Effector memory CD4-positive, alpha-beta T cell (primary cell): ENCODE measurements at regions not wholly inside any gene's neighbourhood (a gene's known extent, or its start where the extent isn't known, plus 50 kb on each side); places are given as distances from the start of the nearest gene placed in this dataset.

Experiments used
- DNase-seq, 3 donors: peaks; one replicate each; pipeline ENCODE4 v3.0.0-alpha.2; 2020
- H3K27ac ChIP-seq: 2 replicates; pipeline ENCODE4 v1.7.0; 2013; ENCODE audit warnings: mild to moderate bottlenecking, low read length, moderate library complexity; ENCODE audit not compliant: insufficient read depth, poor library complexity, severe bottlenecking
- H3K27me3 ChIP-seq: replicated peaks from 2 replicates; pipeline ENCODE4 v1.7.0; 2013; ENCODE audit warnings: mild to moderate bottlenecking, low read length; ENCODE audit not compliant: insufficient read depth, control insufficient read depth, poor library complexity, severe bottlenecking
- H3K36me3 ChIP-seq: 2 replicates; pipeline ENCODE4 v1.7.0; 2013; ENCODE audit warnings: mild to moderate bottlenecking, low read length, moderate library complexity; ENCODE audit not compliant: control insufficient read depth, insufficient read depth
- H3K4me1 ChIP-seq: 2 replicates; pipeline ENCODE4 v1.7.0; 2013; ENCODE audit warnings: low read length, mild to moderate bottlenecking; ENCODE audit not compliant: control insufficient read depth, insufficient read depth, poor library complexity, severe bottlenecking
- H3K4me3 ChIP-seq: 2 replicates; pipeline ENCODE4 v1.7.0; 2013; ENCODE audit warnings: low read length, low read depth, mild to moderate bottlenecking; ENCODE audit not compliant: insufficient read depth, poor library complexity, severe bottlenecking
- H3K9me3 ChIP-seq: 2 replicates; pipeline ENCODE4 v1.7.0; 2013; ENCODE audit warnings: mild to moderate bottlenecking, low read length, moderate library complexity; ENCODE audit not compliant: control insufficient read depth

DNA sequence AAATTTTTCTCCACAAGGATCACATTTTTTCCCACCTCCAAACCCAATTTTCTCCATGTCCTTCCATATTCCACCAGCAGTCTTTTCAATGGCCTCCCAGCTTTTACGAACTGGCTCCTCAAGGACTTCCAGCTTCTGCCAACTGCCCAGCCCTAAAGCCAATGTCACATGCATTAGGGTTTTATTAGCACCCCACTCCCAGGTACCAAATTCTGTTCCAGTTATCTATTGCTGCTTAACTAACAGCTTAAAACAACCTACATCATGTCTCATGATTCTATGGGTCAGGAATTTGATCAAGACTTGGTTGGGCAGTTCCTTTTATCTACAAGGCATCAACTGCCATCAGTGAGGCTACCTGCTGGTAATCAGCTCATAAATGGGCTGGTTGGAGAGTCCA lies 151.3 kb downstream of the SPTSSA start:
- H3K36me3 ChIP-seq: no peaks in the 10 kb centered on the region
- no peak overlapping the region for H3K27ac ChIP-seq
- no peaks in the 10 kb centered on the region for H3K9me3 ChIP-seq
- DNase-seq: no peak
- no peaks in the 10 kb centered on the region for H3K4me1 ChIP-seq
- no peak overlapping the region for H3K4me3 ChIP-seq
- H3K27me3 ChIP-seq: no peaks in the 10 kb centered on the region

DNA sequence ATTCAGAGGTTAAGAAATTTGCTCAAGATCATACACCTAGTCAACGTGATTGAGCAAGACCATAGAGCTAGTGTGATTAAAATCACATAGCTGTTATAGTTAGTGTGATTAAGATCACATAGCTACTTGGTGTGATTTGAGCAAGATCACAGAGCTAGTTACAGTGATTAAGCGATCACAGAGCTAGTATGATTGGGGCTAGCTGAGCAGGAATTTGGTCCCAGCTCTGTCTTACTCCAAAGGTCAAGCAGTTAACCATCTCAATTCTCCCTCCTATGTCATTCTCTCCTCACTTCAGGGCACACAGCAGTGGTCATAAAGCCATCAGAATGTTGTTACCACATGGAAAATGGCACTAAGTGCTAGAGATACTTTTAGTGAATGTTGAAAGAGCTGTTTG lies 158.2 kb downstream of the SPTSSA start:
- H3K9me3 ChIP-seq: no peaks in the 10 kb centered on the region
- DNase-seq: no peak
- no peaks in the 10 kb centered on the region for H3K27me3 ChIP-seq
- no peak overlapping the region for H3K4me3 ChIP-seq
- no peaks in the 10 kb centered on the region for H3K4me1 ChIP-seq
- no peak overlapping the region for H3K27ac ChIP-seq
- H3K36me3 ChIP-seq: no peaks in the 10 kb centered on the region

DNA sequence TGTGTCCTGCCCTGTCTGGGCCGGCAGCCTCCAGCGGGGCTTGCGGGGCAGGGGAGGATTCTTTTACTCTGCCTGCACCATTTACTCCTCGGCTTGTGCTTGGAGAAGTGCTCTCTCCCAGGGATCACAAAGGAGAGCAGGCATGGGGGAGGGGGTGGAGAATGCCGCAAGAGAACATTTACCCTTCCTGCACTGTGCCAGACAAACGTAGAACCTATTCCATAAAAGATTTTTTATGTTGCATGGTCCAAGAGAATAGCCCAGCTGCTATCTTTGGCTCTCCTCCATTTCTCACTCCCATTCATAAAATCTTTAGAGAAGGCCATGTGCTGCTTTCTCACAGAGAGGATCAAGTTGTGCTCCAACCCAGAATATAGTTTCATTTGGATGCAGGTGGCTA lies 159.4 kb downstream of the SPTSSA start:
- H3K27ac ChIP-seq: no peak overlapping the region
- no peaks in the 10 kb centered on the region for H3K4me1 ChIP-seq
- no peaks in the 10 kb centered on the region for H3K9me3 ChIP-seq
- no peak overlapping the region for H3K4me3 ChIP-seq
- no peaks in the 10 kb centered on the region for H3K36me3 ChIP-seq
- no peaks in the 10 kb centered on the region for H3K27me3 ChIP-seq
- no peak for DNase-seq

DNA sequence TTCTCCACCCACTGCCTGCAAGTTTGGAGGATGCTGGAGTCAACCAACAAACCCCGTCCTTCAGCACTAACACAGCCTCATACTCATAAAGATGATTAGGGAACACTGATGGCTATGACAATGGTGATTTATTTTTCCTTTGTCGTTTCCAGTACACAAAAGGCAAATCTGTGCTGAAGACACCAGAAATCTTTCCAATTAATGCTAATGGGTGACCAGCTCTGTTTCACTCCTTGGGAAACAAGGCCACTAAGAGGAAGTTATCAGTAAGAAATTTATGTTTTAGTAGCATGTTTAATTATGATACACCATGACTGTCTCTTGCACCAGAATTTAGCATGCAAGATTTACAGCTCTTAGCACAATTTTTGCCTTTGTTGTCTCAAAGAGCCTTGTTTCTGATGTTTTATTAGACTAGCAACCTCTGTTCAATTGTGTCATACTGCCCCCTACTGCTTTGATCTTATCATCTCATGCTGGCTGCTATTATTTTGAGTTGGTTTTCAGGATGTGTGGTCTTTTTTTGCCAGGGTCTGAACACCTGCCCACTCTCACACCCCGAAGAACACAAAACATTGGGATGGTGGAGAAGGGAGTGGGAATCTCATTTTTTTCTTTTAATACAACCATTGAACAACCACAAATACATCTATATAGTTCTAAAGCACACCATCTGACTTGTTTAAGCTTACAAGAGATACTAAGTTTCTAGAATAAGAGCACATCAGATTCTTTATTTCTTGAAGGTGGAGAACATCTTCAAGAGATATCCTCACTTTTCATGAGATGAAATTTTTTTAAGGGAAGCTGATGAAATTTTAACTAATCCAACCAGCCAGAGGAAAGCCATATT lies 160.9 kb downstream of the SPTSSA start:
- Histone ChIP-seq H3K4me1 (no peaks in the 10 kb centered on the region), H3K27me3 (no peaks in the 10 kb centered on the region), H3K27ac (no peak overlapping the region), H3K9me3 (no peaks in the 10 kb centered on the region), H3K4me3 (no peak overlapping the region), H3K36me3 (no peaks in the 10 kb centered on the region)
- DNase-seq: no peak

DNA sequence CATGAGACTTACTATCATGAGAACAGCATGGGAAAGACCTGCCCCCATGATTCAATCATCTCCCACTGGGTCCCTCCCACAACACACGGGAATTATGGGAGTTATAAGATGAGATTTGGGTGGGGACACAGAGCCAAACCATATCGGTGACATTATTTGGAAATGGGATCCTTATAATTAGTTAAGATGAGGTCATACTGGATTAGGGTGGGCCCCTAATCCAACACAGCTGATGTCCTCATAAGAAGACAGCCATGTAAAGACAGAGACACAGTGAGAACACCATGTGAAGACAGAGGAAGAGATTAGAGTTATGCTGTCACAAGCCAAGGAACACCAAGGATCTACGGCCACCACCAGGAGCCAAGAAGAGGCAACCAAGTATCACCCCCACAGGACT lies 161.7 kb downstream of the SPTSSA start:
- Histone ChIP-seq H3K4me1 (no peaks in the 10 kb centered on the region), H3K4me3 (no peak overlapping the region), H3K27me3 (no peaks in the 10 kb centered on the region), H3K27ac (no peak overlapping the region), H3K36me3 (no peaks in the 10 kb centered on the region), H3K9me3 (no peaks in the 10 kb centered on the region)
- no peak for DNase-seq

DNA sequence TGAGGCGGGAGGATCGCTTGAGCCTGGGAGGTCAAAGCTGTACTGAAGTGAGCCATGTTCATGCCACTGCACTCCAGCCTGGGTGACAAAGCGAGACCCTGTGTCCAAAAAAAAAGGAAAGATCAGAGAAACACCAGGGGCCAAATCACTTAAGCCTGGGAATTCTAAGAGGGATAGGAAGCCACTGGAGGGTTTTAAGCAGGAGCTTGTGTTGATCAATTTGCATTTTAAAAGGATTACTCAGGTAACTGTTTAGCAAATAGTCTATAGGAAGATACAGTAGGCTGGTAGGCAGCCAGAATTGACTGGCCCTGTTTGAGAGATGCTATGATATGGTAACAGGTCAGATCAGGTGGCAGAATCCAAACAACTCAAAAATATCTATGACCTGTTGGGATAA lies 162.7 kb downstream of the SPTSSA start:
- Histone ChIP-seq H3K27ac (no peak overlapping the region), H3K9me3 (no peaks in the 10 kb centered on the region), H3K4me3 (no peak overlapping the region), H3K36me3 (no peaks in the 10 kb centered on the region), H3K4me1 (no peaks in the 10 kb centered on the region), H3K27me3 (no peaks in the 10 kb centered on the region)
- no peak for DNase-seq

DNA sequence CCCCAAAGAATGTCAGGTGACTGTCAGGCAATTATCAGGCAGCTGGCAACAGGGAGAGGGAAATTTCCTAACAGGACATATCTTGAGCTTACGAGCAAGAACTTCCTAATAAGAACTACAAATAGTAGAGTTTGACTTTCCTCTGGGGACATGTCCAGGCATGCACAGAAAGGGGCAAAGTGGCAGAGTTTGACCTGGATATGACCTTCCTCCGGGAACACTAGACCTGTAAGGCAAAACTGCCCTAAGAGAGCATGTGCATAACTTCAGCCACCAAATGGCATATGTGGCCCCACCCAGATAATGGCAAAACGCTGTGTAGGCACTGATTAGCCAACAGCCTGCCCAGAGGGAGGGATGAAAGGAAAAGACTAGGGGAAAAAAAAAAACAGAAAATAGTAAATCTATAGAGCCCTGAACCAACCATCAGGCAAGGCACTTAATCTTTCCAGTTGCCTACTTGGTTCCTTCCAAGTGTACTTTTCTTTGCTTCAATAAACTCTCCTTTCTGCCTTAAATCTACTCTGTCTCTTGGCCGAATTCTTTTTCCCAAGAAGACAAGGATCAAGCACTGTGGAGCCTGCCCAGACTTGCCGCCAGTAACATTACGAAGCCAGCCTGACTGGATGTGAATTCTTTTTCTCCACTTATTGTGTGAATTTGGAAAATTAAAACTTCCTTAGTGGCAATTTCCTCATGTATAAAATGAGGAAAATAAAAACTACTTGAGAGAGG lies 164.1 kb downstream of the SPTSSA start:
- Histone ChIP-seq H3K4me1 (no peaks in the 10 kb centered on the region), H3K4me3 (no peak overlapping the region), H3K9me3 (no peaks in the 10 kb centered on the region), H3K27ac (no peak overlapping the region), H3K27me3 (peaks cover 3% of the 10 kb centered on the region), H3K36me3 (no peaks in the 10 kb centered on the region)
- DNase-seq: no peak

DNA sequence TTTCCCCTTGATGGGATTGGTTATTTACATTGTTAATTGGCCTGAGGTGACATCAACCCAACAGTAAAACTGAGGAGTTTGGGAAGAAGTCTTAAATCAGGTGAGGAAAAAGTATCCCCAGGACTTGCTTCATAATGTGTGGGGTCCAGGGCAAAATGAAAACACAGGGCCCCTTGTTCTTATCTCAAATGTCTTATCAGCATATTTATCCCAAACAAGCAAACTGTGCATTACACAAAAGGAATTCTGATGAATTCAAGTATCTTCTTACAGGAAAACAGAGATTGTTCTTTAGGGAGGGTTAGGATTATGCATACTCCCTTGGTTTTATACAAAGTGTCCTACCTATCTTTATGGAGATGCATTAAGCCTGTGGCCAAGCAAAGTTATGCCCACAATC lies 178.4 kb downstream of the SPTSSA start:
- no peak for DNase-seq
- H3K4me1 ChIP-seq: no peaks in the 10 kb centered on the region
- H3K36me3 ChIP-seq: no peaks in the 10 kb centered on the region
- no peaks in the 10 kb centered on the region for H3K9me3 ChIP-seq
- no peaks in the 10 kb centered on the region for H3K27me3 ChIP-seq
- no peak overlapping the region for H3K4me3 ChIP-seq
- no peak overlapping the region for H3K27ac ChIP-seq

DNA sequence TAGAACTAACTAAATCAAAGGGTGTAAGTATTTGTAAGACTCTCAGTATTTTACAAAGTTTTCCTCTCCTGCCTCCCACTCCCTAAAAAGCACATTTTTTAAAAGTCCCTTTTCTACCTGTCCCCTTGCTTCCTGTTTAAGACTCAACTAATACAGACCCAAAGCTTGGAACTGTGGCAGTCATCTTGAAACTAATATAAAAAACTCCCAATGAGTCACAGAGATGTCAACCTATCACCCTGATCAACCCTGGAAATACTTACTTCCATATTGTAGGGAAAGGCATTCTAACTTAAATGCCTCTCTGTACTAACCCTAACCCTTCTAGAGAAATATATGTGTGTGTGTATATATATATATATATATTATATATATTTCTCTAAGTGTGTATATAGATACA lies 184.8 kb downstream of the SPTSSA start:
- H3K4me1 ChIP-seq: no peaks in the 10 kb centered on the region
- DNase-seq: no peak
- H3K27me3 ChIP-seq: no peaks in the 10 kb centered on the region
- no peaks in the 10 kb centered on the region for H3K9me3 ChIP-seq
- H3K27ac ChIP-seq: no peak overlapping the region
- no peaks in the 10 kb centered on the region for H3K36me3 ChIP-seq
- H3K4me3 ChIP-seq: no peak overlapping the region

DNA sequence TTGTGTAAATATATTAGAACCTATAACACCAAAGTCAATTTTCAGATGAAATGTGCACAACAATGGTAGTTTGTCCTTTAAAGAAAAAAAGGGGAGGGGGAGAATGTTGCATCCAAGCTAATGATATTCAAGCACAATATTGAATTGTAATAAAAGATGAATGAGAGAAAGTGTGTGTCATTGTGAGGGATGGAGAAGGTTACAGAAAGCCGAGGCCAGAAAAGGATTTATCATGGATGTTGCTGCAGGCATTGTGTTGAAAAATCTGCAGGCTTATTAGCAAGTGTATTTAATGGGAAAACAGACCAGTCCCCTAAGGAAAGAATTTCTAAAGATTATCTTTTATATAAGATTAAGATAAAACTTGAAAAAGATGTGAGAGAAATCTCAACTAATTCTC lies 186.5 kb downstream of the SPTSSA start:
- no peaks in the 10 kb centered on the region for H3K4me1 ChIP-seq
- no peaks in the 10 kb centered on the region for H3K36me3 ChIP-seq
- H3K9me3 ChIP-seq: no peaks in the 10 kb centered on the region
- no peak overlapping the region for H3K27ac ChIP-seq
- no peak for DNase-seq
- H3K4me3 ChIP-seq: no peak overlapping the region
- H3K27me3 ChIP-seq: no peaks in the 10 kb centered on the region
